Activated CD4-positive, alpha-beta T cell treated with anti-CD3 and anti-CD28 coated beads for 36 hours (primary cell): ENCODE measurements at regions not wholly inside any gene's neighbourhood (a gene's known extent, or its start where the extent isn't known, plus 50 kb on each side); places are given as distances from the start of the nearest gene placed in this dataset.

Experiments
- ATAC-seq: fragments of 200-7000 bp; cut with Tn5 transposase; one replicate; pipeline ENCODE4 v1.10.0; 2021; ENCODE audit warnings: mild to moderate bottlenecking, moderate library complexity
- CTCF ChIA-PET: fragments of 350-600 bp; sonication (Branson Sonifier 250); formaldehyde crosslinking; loops from one replicate; lab custom pipeline; 2021; ENCODE audit warnings: antibody characterized with exemption; lab: Charles Lee
- POLR2A ChIA-PET: fragments of 350-600 bp; sonication (Branson Sonifier 250); formaldehyde crosslinking; loops from one replicate; lab custom pipeline; 2021; ENCODE audit warnings: antibody characterized with exemption, inconsistent platforms; lab: Charles Lee
- DNase-seq: peaks from one replicate; pipeline ENCODE4 v3.0.0-alpha.2; 2020
- H3K27ac Mint-ChIP-seq: one replicate; pipeline ENCODE4 v1.8.0; 2021; ENCODE audit warnings: mixed read lengths
- H3K27me3 Mint-ChIP-seq: one replicate; pipeline ENCODE4 v1.8.0; 2021; ENCODE audit warnings: mixed read lengths
- H3K36me3 Mint-ChIP-seq: one replicate; pipeline ENCODE4 v1.8.0; 2021; ENCODE audit warnings: low read depth, mixed read lengths
- H3K4me1 Mint-ChIP-seq: one replicate; pipeline ENCODE4 v1.8.0; 2021; ENCODE audit warnings: mixed read lengths
- H3K4me3 Mint-ChIP-seq: one replicate; pipeline ENCODE4 v1.8.0; 2021; ENCODE audit warnings: mild to moderate bottlenecking, moderate library complexity, mixed read lengths
- H3K9me3 Mint-ChIP-seq: one replicate; pipeline ENCODE4 v1.8.0; 2021; ENCODE audit warnings: low read depth, mixed read lengths
- intact Hi-C, 2 experiments: fragments of 100-400 bp; cut with DNase I in 1 of 2; cut with micrococcal nuclease in 1 of 2; formaldehyde crosslinking; loops; one replicate each; pipeline versions ENCODE4 v1.14.2 to v1.15.1; 2022 to 2024; cut with DNase I, micrococcal nuclease

DNA sequence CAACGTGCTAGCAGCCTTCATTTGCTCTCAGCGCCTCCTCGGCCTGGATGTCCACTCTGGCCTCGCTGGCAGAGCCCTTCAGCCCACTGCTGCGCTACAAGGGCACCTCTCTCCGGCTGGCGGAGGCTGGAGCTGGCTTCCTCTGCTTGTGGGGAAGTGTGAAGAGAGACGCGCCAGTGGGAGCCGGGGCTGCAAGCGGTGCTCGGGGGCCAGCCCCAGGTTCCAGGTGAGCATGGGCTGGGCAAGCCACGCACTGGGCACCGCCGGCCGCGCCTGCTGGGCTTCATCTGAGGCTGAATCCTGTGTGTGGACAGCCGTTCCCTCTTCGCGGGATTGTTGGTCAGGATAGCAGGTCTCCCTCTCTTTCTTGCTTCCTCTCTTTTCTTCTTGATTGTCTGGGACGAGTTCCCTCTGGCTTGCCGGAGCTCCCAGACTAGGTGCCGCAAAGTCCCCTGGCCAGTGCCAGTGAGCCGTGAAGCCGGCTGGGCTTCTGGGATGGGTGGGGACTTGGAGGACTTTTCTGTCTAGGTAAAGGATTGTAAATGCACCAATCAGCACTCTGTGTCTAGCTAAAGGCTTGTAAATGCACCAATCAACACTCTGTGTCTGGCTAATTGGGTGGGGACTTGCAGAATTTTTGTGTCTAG is 165.0 kb downstream of the HEPH start:
- H3K27ac Mint-ChIP-seq = no peak overlapping the region
- DNase-seq (no peak), ATAC-seq (no peak)
- no peak overlapping the region for H3K4me3 Mint-ChIP-seq
- H3K36me3 Mint-ChIP-seq = no peaks in the 10 kb centered on the region
- H3K27me3 Mint-ChIP-seq = no peaks in the 10 kb centered on the region
- intact Hi-C loops = no loop called here
- CTCF ChIA-PET = interaction anchor here (0.7 kb wide), 1 partner anchor 770 kb away, joined by 3 read pairs; no protein-coding TSS in a partner anchor
- no peaks in the 10 kb centered on the region for H3K9me3 Mint-ChIP-seq
- H3K4me1 Mint-ChIP-seq = no peaks in the 10 kb centered on the region
- POLR2A ChIA-PET = no interaction called here

DNA sequence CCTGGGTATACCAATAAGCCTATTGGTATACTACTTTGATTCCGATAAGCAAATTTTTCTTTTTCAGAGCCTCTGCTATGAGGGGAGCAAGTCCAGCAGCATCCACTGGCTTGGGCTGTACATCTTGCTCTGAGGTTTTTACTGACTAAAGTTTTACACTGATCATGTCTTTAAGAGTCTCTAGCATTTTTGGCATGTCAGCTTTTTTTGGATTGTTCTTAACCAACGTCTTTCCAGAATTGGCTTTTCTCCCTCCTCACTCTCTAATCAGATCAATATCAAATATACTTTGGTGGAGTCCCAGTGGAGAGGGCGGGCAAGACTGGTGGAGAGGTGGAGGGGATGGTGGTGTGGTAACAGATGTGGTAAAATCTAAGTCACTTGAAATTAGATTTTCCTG is 196.8 kb downstream of the HEPH start:
- H3K27me3 Mint-ChIP-seq = no peaks in the 10 kb centered on the region

DNA sequence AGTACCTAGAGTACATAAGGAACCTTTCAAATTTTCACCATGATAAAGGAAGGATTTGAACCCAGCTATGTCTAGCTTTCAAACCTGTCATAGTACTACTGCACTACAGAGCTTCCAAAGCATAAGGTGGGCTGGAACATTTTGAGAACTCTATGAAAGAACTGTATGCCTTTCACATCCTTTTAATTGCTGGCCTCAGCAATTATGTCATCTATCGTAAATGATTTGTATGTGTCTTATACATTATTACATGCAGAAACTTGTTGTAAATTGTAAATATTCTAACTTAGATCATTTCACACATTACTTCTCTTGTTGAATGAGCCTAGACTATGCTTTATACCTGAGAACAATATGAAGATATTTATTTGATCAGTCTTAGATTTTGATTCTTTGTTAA is 220.7 kb downstream of the HEPH start:
- POLR2A ChIA-PET = no interaction called here

More for the DNA sequence above, 196.8 kb downstream of the HEPH start:
- Mint-ChIP-seq H3K27ac (no peak overlapping the region), H3K9me3 (no peaks in the 10 kb centered on the region), H3K36me3 (no peaks in the 10 kb centered on the region), H3K4me1 (no peaks in the 10 kb centered on the region), H3K4me3 (no peak overlapping the region)
- ATAC-seq = no peak
- DNase-seq = no peak
- intact Hi-C loops = no loop called here
- ChIA-PET CTCF (no interaction called here), POLR2A (no interaction called here)

DNA sequence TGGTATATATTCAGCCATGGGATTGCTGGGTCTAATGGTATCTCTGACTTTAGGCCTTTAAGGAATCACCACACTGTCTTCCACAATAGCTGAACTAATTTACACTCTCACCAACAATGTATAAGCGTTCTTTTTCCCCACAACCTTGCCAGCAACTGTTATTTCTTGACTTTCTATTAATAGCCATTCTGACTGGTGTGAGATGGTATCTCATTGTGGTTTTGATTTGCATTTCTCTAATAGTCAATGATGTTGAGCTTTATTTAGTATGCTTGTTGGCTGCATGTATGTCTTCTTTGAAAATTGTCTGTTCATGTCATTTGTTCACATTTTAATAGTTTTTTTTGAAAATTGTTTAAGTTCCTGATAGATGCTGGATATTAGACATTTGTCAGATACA is 235.2 kb downstream of the HEPH start:
- no peak for DNase-seq
- CTCF ChIA-PET = no interaction called here
- intact Hi-C loops = no loop called here
- H3K4me1 Mint-ChIP-seq = no peaks in the 10 kb centered on the region
- no peak for ATAC-seq
- no peaks in the 10 kb centered on the region for H3K27me3 Mint-ChIP-seq
- H3K4me3 Mint-ChIP-seq = no peak overlapping the region
- POLR2A ChIA-PET = no interaction called here
- peaks cover 3% of the 10 kb centered on the region for H3K9me3 Mint-ChIP-seq
- H3K36me3 Mint-ChIP-seq = no peaks in the 10 kb centered on the region
- no peak overlapping the region for H3K27ac Mint-ChIP-seq

More for the DNA sequence above, 220.7 kb downstream of the HEPH start:
- ATAC-seq (no peak), DNase-seq (no peak)
- CTCF ChIA-PET = no interaction called here
- H3K4me1 Mint-ChIP-seq = no peaks in the 10 kb centered on the region
- H3K27me3 Mint-ChIP-seq = no peaks in the 10 kb centered on the region
- intact Hi-C loops = no loop called here
- no peaks in the 10 kb centered on the region for H3K9me3 Mint-ChIP-seq
- no peak overlapping the region for H3K27ac Mint-ChIP-seq
- H3K36me3 Mint-ChIP-seq = no peaks in the 10 kb centered on the region
- H3K4me3 Mint-ChIP-seq = no peak overlapping the region

DNA sequence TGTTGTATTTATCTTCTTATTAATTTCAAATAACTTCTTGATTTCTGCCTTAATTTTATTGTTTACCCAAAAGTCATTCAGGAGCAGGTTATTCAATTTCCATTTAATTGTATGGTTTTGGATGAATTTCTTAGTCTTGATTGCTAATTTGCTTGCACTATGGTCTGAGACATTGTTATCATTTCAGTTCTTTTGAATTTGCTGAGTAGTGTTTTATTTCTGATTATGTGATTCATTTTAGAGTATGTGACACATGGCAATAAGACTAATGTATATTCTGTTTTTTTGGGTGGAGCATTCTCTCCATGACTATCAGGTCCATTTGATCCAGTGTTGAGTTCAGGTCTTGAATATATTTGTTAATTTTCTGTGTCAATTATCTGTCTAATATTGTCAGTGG is 236.7 kb downstream of the EDA2R start:
- ChIA-PET POLR2A (no interaction called here), CTCF (no interaction called here)
- H3K27me3 Mint-ChIP-seq = no peaks in the 10 kb centered on the region
- no peaks in the 10 kb centered on the region for H3K36me3 Mint-ChIP-seq
- DNase-seq (no peak), ATAC-seq (no peak)
- intact Hi-C loops = loop anchor here (10.0 kb wide), 2 partner anchors 397 to 827 kb away; no protein-coding TSS in a partner anchor
- no peak overlapping the region for H3K27ac Mint-ChIP-seq
- H3K4me1 Mint-ChIP-seq = no peaks in the 10 kb centered on the region
- no peaks in the 10 kb centered on the region for H3K9me3 Mint-ChIP-seq
- H3K4me3 Mint-ChIP-seq = no peak overlapping the region

GRCh38 chrX:66408507-66408906 is 230.4 kb downstream of the EDA2R start:
- no peak for DNase-seq
- no peaks in the 10 kb centered on the region for H3K9me3 Mint-ChIP-seq
- H3K27ac Mint-ChIP-seq = no peak overlapping the region
- H3K27me3 Mint-ChIP-seq = no peaks in the 10 kb centered on the region
- H3K36me3 Mint-ChIP-seq = no peaks in the 10 kb centered on the region
- intact Hi-C loops = loop anchor here (2.0 to 10.0 kb wide), 5 partner anchors 206 to 834 kb away; no protein-coding TSS in a partner anchor
- ChIA-PET CTCF (interaction anchor here (1.5 kb wide), 1 partner anchor 206 kb away, joined by 3 read pairs; no protein-coding TSS in a partner anchor), POLR2A (no interaction called here)
- ATAC-seq = peak; percentile 26
- no peaks in the 10 kb centered on the region for H3K4me1 Mint-ChIP-seq
- H3K4me3 Mint-ChIP-seq = no peak overlapping the region

DNA sequence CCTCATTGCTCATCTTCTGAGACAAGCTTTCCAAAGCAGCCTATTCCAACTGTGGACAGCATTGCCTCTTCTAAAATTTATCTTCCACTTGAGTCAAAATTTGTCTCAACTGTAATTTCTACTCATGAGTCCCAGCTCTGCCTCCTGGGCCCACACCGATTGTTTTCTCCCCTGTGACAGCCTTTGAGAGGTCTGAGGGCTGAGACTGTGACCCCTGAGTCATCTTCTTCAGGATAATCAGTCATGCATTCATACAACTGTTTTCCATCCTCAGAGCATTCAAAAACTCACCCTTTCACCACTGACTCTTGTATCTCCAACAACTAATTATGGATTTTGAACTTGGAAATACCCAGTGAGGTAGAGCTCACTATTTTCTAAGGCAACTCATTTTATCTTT is 228.1 kb downstream of the EDA2R start:
- ATAC-seq = no peak
- H3K27ac Mint-ChIP-seq = no peak overlapping the region

More for the DNA sequence above, 228.1 kb downstream of the EDA2R start:
- Mint-ChIP-seq H3K27me3 (no peaks in the 10 kb centered on the region), H3K36me3 (no peaks in the 10 kb centered on the region), H3K4me3 (no peak overlapping the region), H3K4me1 (no peaks in the 10 kb centered on the region), H3K9me3 (no peaks in the 10 kb centered on the region)
- no peak for DNase-seq
- ChIA-PET CTCF (interaction anchor here (0.6 to 1.1 kb wide), 2 partner anchors 34 to 216 kb away, joined by 3 read pairs; no protein-coding TSS in a partner anchor), POLR2A (no interaction called here)
- intact Hi-C loops = no loop called here
